Sigmoid colon (tissue), 6 donors: ENCODE measurements at regions not wholly inside any gene's neighbourhood (a gene's known extent, or its start where the extent isn't known, plus 50 kb on each side); places are given as distances from the start of the nearest gene placed in this dataset.

Source experiments
- DNase-seq: peaks from one replicate; pipeline ENCODE4 v3.0.0-alpha.2; 2019
- H3K27ac ChIP-seq, 4 donors: fragments of 200-600 bp; sonication (generic); one replicate each; pipeline ENCODE4 v1.5.1; 2016 to 2019; ENCODE audit warnings: mild to moderate bottlenecking in 1 of 4
- H3K27me3 ChIP-seq, 3 donors: fragments of 200-600 bp; sonication (generic); one replicate each; pipeline ENCODE4 v1.5.1; 2019; ENCODE audit warnings: mild to moderate bottlenecking in 1 of 3
- H3K36me3 ChIP-seq, 4 donors: fragments of 200-600 bp; sonication (generic); one replicate each; pipeline ENCODE4 v1.5.1; 2016 to 2019
- H3K4me1 ChIP-seq, 4 donors: fragments of 200-600 bp; sonication (generic); one replicate each; pipeline ENCODE4 v1.5.1; 2017 to 2019
- H3K4me3 ChIP-seq, 4 donors: fragments of 200-600 bp; sonication (generic); one replicate each; pipeline ENCODE4 v1.5.1; 2017 to 2019; ENCODE audit warnings: mild to moderate bottlenecking in 2 of 4, moderate library complexity in 1 of 4
- H3K9me3 ChIP-seq, 4 donors: fragments of 200-600 bp in 3 of 4; sonication (generic) in 3 of 4; one replicate each; pipeline versions ENCODE4 v1.5.1 to v1.6.1; 2013 to 2019
- CTCF ChIP-seq, 4 experiments: fragments of 450-650 bp in 3 of 4; fragments of 200-600 bp in 1 of 4; IDR thresholded peaks; one replicate each; pipeline ENCODE4 v1.5.1; 2016 to 2019; ENCODE audit warnings: antibody characterized with exemption in 4 of 4, mild to moderate bottlenecking in 3 of 4, moderate library complexity in 2 of 4
- EP300 ChIP-seq, 4 donors: sonication (generic); formaldehyde crosslinking; IDR thresholded peaks; one replicate each; pipeline ENCODE4 v1.6.1; 2017; ENCODE audit warnings: antibody characterized with exemption in 4 of 4
- POLR2A ChIP-seq, 2 donors: fragments of 450-650 bp; IDR thresholded peaks; one replicate each; pipeline ENCODE4 v1.6.1; 2016; ENCODE audit warnings: antibody characterized with exemption in 2 of 2, mild to moderate bottlenecking in 2 of 2, moderate library complexity in 2 of 2
- POLR2AphosphoS5 ChIP-seq, 4 donors: sonication (generic); formaldehyde crosslinking; IDR thresholded peaks; one replicate each; pipeline ENCODE4 v1.6.1; 2017; ENCODE audit warnings: antibody characterized with exemption in 4 of 4
- WGBS, 2 donors: extraction: QIAGEN DNeasy Blood & Tissue Kit; methylation state at CpG; one replicate each; pipeline ENCODE4 v1.1.7; 2013; 5-methylcytosine and 5-hydroxymethylcytosine counted together
- intact Hi-C: fragments of 100-400 bp; cut with DNase I; formaldehyde crosslinking; loops from one replicate; pipeline ENCODE4 v1.15.1; 2023
- donor health status: healthy with polysubstance abuse.
- donor health status: healthy.

- no peak overlapping the region for H3K27ac ChIP-seq
- no peak overlapping the region for H3K4me3 ChIP-seq
- no peaks in the 10 kb centered on the region for H3K36me3 ChIP-seq
- H3K4me1 ChIP-seq = no peaks in the 10 kb centered on the region
- no peaks in the 10 kb centered on the region for H3K9me3 ChIP-seq
- WGBS, 2 donors = 93 to 94% methylated on average over 1 of the region's 1 CpG
- no peak for DNase-seq
- intact Hi-C loops = no loop called here
- TF ChIP-seq POLR2A (IDR thresholded peaks at IDR 0.05) = no peak
- TF ChIP-seq CTCF (IDR thresholded peaks at IDR 0.05) = no peak
- no peak for TF ChIP-seq POLR2AphosphoS5 (IDR thresholded peaks at IDR 0.05)
- TF ChIP-seq EP300 (IDR thresholded peaks at IDR 0.05) = no peak
- no peaks in the 10 kb centered on the region for H3K27me3 ChIP-seq
Measured at GRCh38 chr3:117349566-117349965, 640.0 kb downstream of the TUSC7 start.

- Histone ChIP-seq H3K27me3 (no peaks in the 10 kb centered on the region), H3K9me3 (no peaks in the 10 kb centered on the region), H3K36me3 (no peaks in the 10 kb centered on the region), H3K4me3 (no peak overlapping the region), H3K4me1 (no peaks in the 10 kb centered on the region), H3K27ac (no peak overlapping the region)
- intact Hi-C loops = no loop called here
- TF ChIP-seq EP300 (IDR thresholded peaks at IDR 0.05) = no peak
- TF ChIP-seq CTCF (IDR thresholded peaks at IDR 0.05) = no peak
- TF ChIP-seq POLR2AphosphoS5 (IDR thresholded peaks at IDR 0.05) = no peak
- no peak for TF ChIP-seq POLR2A (IDR thresholded peaks at IDR 0.05)
- no peak for DNase-seq
- 48 to 60% methylated on average over 3 of the region's 3 CpGs for WGBS, 2 donors
Measured at GRCh38 chr3:117350371-117350770, 640.8 kb downstream of the TUSC7 start.

GRCh38 chr3:117355566-117355965, 646.0 kb downstream of the TUSC7 start:
- H3K4me3 ChIP-seq = no peak overlapping the region
- no peak overlapping the region for H3K27ac ChIP-seq
- WGBS, 2 donors = 43 to 72% methylated on average over 4 of the region's 4 CpGs
- no peak for DNase-seq
- peaks cover 0 to 2% (median 0%) of the 10 kb centered on the region in 4 donors for H3K9me3 ChIP-seq
- TF ChIP-seq EP300 (IDR thresholded peaks at IDR 0.05) (no peak), POLR2AphosphoS5 (IDR thresholded peaks at IDR 0.05) (no peak), CTCF (IDR thresholded peaks at IDR 0.05) (peak in 2 of 4 experiments; percentile 25 to 36), POLR2A (IDR thresholded peaks at IDR 0.05) (no peak)
- intact Hi-C loops = no loop called here
- H3K4me1 ChIP-seq = no peaks in the 10 kb centered on the region
- H3K27me3 ChIP-seq = no peaks in the 10 kb centered on the region
- no peaks in the 10 kb centered on the region for H3K36me3 ChIP-seq

- Histone ChIP-seq H3K4me1 (no peaks in the 10 kb centered on the region), H3K9me3 (peaks cover 0 to 2% (median 0%) of the 10 kb centered on the region in 4 donors), H3K36me3 (no peaks in the 10 kb centered on the region), H3K4me3 (no peak overlapping the region), H3K27ac (no peak overlapping the region), H3K27me3 (no peaks in the 10 kb centered on the region)
- WGBS, 2 donors = 23 to 58% methylated on average over 4 of the region's 4 CpGs
- no peak for TF ChIP-seq CTCF (IDR thresholded peaks at IDR 0.05)
- no peak for TF ChIP-seq POLR2A (IDR thresholded peaks at IDR 0.05)
- no peak for TF ChIP-seq EP300 (IDR thresholded peaks at IDR 0.05)
- no peak for TF ChIP-seq POLR2AphosphoS5 (IDR thresholded peaks at IDR 0.05)
- intact Hi-C loops = no loop called here
- no peak for DNase-seq
Measured at GRCh38 chr3:117356091-117356705, 646.6 kb downstream of the TUSC7 start.
